Left ventricle myocardium inferior (tissue), 1 donor: ENCODE measurements at regions not wholly inside any gene's neighbourhood (a gene's known extent, or its start where the extent isn't known, plus 50 kb on each side); places are given as distances from the start of the nearest gene placed in this dataset.

Experiments
- DNase-seq: peaks from one replicate; pipeline ENCODE4 v3.0.0-alpha.2; 2020
- H3K27ac ChIP-seq: fragments of 200-600 bp; replicated peaks from 2 replicates; pipeline ENCODE4 v1.8.0; 2021
- H3K27me3 ChIP-seq: fragments of 200-600 bp; 2 replicates; pipeline ENCODE4 v1.8.0; 2021; ENCODE audit warnings: low read depth
- H3K36me3 ChIP-seq: fragments of 200-600 bp; 2 replicates; pipeline ENCODE4 v1.8.0; 2021
- H3K4me1 ChIP-seq: fragments of 200-600 bp; 2 replicates; pipeline ENCODE4 v1.8.0; 2021
- H3K4me3 ChIP-seq: fragments of 200-600 bp; 2 replicates; pipeline ENCODE4 v1.8.0; 2021; ENCODE audit warnings: mild to moderate bottlenecking, moderate library complexity
- H3K9me3 ChIP-seq: fragments of 200-600 bp; replicated peaks from 2 replicates; pipeline ENCODE4 v1.8.0; 2021
- intact Hi-C: fragments of 100-400 bp; cut with micrococcal nuclease; formaldehyde crosslinking; loops from one replicate; pipeline ENCODE4 v1.11.0; 2022
- TF ChIP-seq, protein P1 (sequence below): fragments of 200-600 bp; IDR thresholded peaks from 2 replicates; pipeline ENCODE4 v1.8.0; 2021; ENCODE audit warnings: antibody characterized with exemption, mild to moderate bottlenecking, borderline replicate concordance
- donor health status: DM: no; HTN: yes; CAD: no; lungs with severe emphysema.

DNA sequence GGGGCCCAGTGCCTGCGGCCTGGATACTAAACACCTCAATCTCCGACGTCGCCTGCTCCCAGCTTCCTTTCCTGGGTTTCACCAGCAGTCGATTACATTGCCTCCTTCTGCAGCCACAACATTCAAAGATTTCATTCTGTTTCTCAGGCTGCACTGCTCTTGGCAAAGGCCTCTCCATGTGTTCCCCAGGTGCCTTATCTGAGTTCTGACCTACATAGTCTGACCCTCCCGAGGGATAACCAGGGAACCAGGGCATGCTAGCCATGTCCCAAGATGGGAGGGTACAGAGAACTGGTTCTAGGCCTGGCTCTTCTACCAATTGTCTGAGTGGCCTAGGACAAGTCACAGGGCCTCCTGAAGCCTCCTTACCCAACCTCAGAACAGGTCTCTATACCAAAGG is 62.2 kb upstream of the ACSL1 start:
- no peak overlapping the region for H3K27ac ChIP-seq
- H3K9me3 ChIP-seq = no peaks in the 10 kb centered on the region
- H3K27me3 ChIP-seq = no peaks in the 10 kb centered on the region
- H3K4me1 ChIP-seq = no peaks in the 10 kb centered on the region
- no peaks in the 10 kb centered on the region for H3K36me3 ChIP-seq
- no peak for DNase-seq
- no peak overlapping the region for H3K4me3 ChIP-seq
- intact Hi-C loops = no loop called here
- TF ChIP-seq, protein P1, sequence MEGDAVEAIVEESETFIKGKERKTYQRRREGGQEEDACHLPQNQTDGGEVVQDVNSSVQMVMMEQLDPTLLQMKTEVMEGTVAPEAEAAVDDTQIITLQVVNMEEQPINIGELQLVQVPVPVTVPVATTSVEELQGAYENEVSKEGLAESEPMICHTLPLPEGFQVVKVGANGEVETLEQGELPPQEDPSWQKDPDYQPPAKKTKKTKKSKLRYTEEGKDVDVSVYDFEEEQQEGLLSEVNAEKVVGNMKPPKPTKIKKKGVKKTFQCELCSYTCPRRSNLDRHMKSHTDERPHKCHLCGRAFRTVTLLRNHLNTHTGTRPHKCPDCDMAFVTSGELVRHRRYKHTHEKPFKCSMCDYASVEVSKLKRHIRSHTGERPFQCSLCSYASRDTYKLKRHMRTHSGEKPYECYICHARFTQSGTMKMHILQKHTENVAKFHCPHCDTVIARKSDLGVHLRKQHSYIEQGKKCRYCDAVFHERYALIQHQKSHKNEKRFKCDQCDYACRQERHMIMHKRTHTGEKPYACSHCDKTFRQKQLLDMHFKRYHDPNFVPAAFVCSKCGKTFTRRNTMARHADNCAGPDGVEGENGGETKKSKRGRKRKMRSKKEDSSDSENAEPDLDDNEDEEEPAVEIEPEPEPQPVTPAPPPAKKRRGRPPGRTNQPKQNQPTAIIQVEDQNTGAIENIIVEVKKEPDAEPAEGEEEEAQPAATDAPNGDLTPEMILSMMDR = no peak

DNA sequence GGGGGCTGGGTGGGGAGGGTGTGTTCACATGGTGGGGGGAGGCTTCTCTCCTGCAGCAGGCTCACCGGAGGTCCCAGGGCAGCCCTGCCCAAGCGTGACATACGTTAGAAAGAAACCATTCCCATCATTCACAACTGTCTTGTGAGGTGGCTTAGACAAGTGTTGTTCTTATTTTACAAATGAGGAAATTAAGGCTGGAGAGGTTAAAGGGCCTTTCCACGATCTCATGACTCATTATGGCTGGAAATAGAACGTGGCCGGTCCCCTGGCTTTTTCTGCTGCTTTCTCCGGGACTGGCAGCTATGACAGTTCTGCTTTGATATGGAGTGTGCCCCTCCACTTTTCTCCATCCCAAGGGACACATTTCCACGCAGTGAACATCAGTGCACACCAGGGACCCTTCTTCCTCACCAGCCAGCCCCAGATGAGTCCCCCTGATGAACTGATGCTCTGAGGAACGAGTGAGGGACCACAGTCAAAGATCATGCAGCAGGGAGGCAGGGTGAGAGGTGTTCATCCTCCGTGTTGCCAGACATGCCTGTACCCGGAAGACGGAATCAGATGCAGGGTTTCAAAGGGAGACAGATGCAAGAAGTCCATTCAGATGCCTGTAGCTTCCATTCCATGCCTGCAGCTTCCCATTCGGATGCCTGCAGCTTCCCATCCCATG is 64.0 kb upstream of the ACSL1 start:
- TF ChIP-seq, protein P1 = no peak
- peaks cover 6% of the 10 kb centered on the region for H3K9me3 ChIP-seq
- no peak for DNase-seq
- H3K27ac ChIP-seq = no peak overlapping the region
- H3K27me3 ChIP-seq = no peaks in the 10 kb centered on the region
- intact Hi-C loops = no loop called here
- no peaks in the 10 kb centered on the region for H3K36me3 ChIP-seq
- no peak overlapping the region for H3K4me3 ChIP-seq
- H3K4me1 ChIP-seq = peaks cover 10% of the 10 kb centered on the region

DNA sequence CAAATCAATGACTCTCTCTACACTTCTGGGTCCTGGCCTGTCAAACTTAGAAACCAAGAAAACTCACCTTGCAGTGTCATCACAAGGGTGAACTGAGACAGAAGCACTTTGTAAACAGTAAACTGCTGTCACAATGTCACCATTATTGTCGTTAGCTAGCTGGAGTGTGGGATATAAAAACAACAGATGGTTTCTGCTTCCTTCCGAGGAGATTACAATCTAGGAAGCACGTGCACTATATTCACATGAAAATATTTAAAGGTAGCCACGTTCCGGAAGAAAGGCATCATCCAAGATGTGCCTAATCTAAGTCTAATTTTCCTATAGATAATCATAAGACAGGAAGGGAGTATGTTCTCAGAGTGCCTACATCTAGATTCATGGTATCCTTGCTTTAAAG is 64.7 kb upstream of the ACSL1 start:
- H3K4me3 ChIP-seq = no peak overlapping the region
- DNase-seq = no peak
- intact Hi-C loops = no loop called here
- no peaks in the 10 kb centered on the region for H3K27me3 ChIP-seq
- peaks cover 17% of the 10 kb centered on the region for H3K4me1 ChIP-seq
- H3K36me3 ChIP-seq = no peaks in the 10 kb centered on the region
- TF ChIP-seq, protein P1 = no peak
- H3K9me3 ChIP-seq = peaks cover 6% of the 10 kb centered on the region
- H3K27ac ChIP-seq = no peak overlapping the region

DNA sequence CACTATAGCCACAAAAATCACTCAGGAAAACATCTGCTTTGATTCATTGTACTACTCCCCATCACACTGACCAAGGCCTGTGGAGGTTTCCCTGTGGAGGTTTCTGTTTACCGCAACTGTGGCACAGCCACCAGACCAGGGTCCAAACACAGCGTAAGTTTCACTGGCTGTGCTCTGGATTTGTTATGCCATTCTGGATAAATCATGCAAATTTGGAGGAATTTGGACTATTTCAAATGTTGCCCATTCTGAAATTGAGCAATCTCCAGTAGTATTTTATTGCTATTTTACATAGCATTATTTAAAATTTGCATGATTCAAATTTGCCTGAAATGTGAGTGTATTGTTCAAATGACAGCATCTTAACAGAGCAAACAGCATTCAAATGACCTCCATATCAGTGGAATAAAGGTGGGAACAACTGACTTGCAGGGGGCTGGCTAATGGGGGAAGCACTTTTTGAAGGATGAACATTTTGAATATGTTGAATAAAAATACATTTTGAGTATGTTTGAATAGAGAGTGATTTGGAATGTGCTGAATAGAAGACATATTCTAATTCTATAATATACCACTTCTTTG is 66.1 kb upstream of the ACSL1 start:
- Histone ChIP-seq H3K36me3 (no peaks in the 10 kb centered on the region), H3K9me3 (peaks cover 6% of the 10 kb centered on the region), H3K27ac (no peak overlapping the region), H3K4me1 (peaks cover 21% of the 10 kb centered on the region), H3K27me3 (no peaks in the 10 kb centered on the region), H3K4me3 (no peak overlapping the region)
- TF ChIP-seq, protein P1 = no peak
- intact Hi-C loops = no loop called here
- no peak for DNase-seq

DNA sequence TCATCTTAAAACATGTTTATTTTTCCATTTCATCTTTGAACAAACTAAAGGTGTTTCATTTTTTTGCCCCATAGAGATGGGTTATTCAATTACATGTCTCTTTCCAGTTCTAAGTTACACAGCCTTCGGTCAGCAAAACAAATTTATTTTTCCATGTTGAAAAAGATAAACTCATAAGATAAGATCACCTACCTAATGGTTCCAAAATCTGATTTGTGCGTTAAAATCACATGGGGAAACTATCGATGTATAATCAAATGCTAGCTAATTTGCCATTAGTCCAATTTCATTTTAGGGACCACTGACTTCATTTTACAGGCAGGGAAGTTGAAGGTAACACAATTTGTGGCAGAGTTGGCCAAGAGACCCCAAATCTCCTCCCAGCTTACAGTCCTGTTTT is 67.2 kb upstream of the ACSL1 start:
- Histone ChIP-seq H3K4me1 (peaks cover 32% of the 10 kb centered on the region), H3K9me3 (peaks cover 6% of the 10 kb centered on the region), H3K27ac (no peak overlapping the region), H3K4me3 (no peak overlapping the region), H3K36me3 (no peaks in the 10 kb centered on the region), H3K27me3 (no peaks in the 10 kb centered on the region)
- intact Hi-C loops = no loop called here
- no peak for DNase-seq
- TF ChIP-seq, protein P1 = no peak
